ENCODE measurements at regions not wholly inside any gene's neighbourhood (a gene's known extent, or its start where the extent isn't known, plus 50 kb on each side); places are given as distances from the start of the nearest gene placed in this dataset.
"Not testable (repeated sequence)": the region's sequence is repeated elsewhere in the genome, so short reads cannot be mapped to it uniquely, and the experiment has no call there.

GRCh38 chr6:74256781-74257180, 560.8 kb downstream of the CD109 start:
- Histone ChIP-seq H3K27ac (no peak overlapping the region), H3K4me1 (no peaks in the 10 kb centered on the region), H3K36me3 (no peaks in the 10 kb centered on the region), H3K4me3 (no peak overlapping the region), H3K27me3 (no peaks in the 10 kb centered on the region), H3K9me3 (no peaks in the 10 kb centered on the region)
- intact Hi-C loops (cut with DNase I; ENCODE audit: low total_unique reads): no loop called here
- no peak for TF ChIP-seq CTCF (IDR thresholded peaks at IDR 0.05)
- DNase-seq: no peak

GRCh38 chr6:74256381-74256780, 560.4 kb downstream of the CD109 start:
- TF ChIP-seq CTCF (IDR thresholded peaks at IDR 0.05): no peak
- Histone ChIP-seq H3K4me1 (no peaks in the 10 kb centered on the region), H3K27ac (no peak overlapping the region), H3K36me3 (no peaks in the 10 kb centered on the region), H3K9me3 (no peaks in the 10 kb centered on the region), H3K27me3 (no peaks in the 10 kb centered on the region), H3K4me3 (no peak overlapping the region)
- intact Hi-C loops (cut with DNase I; ENCODE audit: low total_unique reads): no loop called here
- no peak for DNase-seq

GRCh38 chr6:74255007-74255406, 559.0 kb downstream of the CD109 start:
- DNase-seq; H3K4me1 ChIP-seq; H3K4me3 ChIP-seq; H3K27ac ChIP-seq; H3K36me3 ChIP-seq; H3K9me3 ChIP-seq; H3K27me3 ChIP-seq; intact Hi-C loops (cut with DNase I; ENCODE audit: low total_unique reads): not testable (repeated sequence)

- intact Hi-C loops (cut with DNase I; ENCODE audit: low total_unique reads); H3K9me3 ChIP-seq; DNase-seq; H3K4me1 ChIP-seq; H3K27me3 ChIP-seq; H3K27ac ChIP-seq; H3K36me3 ChIP-seq; H3K4me3 ChIP-seq: not testable (repeated sequence)
These were observed 558.1 kb downstream of the CD109 start for GRCh38 chr6:74254147-74254546.

GRCh38 chr6:74253261-74253660, 557.3 kb downstream of the CD109 start:
- Histone ChIP-seq H3K4me1 (no peaks in the 10 kb centered on the region), H3K27ac (no peak overlapping the region), H3K4me3 (no peak overlapping the region), H3K36me3 (no peaks in the 10 kb centered on the region), H3K27me3 (no peaks in the 10 kb centered on the region), H3K9me3 (no peaks in the 10 kb centered on the region)
- intact Hi-C loops (cut with DNase I; ENCODE audit: low total_unique reads): no loop called here
- no peak for DNase-seq
- no peak for TF ChIP-seq CTCF (IDR thresholded peaks at IDR 0.05)

GRCh38 chr6:74250161-74250818, 554.3 kb downstream of the CD109 start:
- Histone ChIP-seq H3K27ac (no peak overlapping the region), H3K36me3 (no peaks in the 10 kb centered on the region), H3K9me3 (no peaks in the 10 kb centered on the region), H3K27me3 (no peaks in the 10 kb centered on the region), H3K4me3 (no peak overlapping the region), H3K4me1 (no peaks in the 10 kb centered on the region)
- DNase-seq: no peak
- intact Hi-C loops (cut with DNase I; ENCODE audit: low total_unique reads): no loop called here
- no peak for TF ChIP-seq CTCF (IDR thresholded peaks at IDR 0.05)

GRCh38 chr6:74249658-74250057, 553.7 kb downstream of the CD109 start:
- H3K4me1 ChIP-seq: no peaks in the 10 kb centered on the region
- H3K36me3 ChIP-seq: no peaks in the 10 kb centered on the region
- H3K27ac ChIP-seq: no peak overlapping the region
- no peak for TF ChIP-seq CTCF (IDR thresholded peaks at IDR 0.05)
- no peaks in the 10 kb centered on the region for H3K27me3 ChIP-seq
- H3K9me3 ChIP-seq: no peaks in the 10 kb centered on the region
- H3K4me3 ChIP-seq: no peak overlapping the region
- intact Hi-C loops (cut with DNase I; ENCODE audit: low total_unique reads): no loop called here
- no peak for DNase-seq
